Chondrocyte (in vitro differentiated cells): ENCODE measurements at regions not wholly inside any gene's neighbourhood (a gene's known extent, or its start where the extent isn't known, plus 50 kb on each side); places are given as distances from the start of the nearest gene placed in this dataset.

Experiments
- DNase-seq: peaks from one replicate; pipeline ENCODE4 v3.0.0; 2021; ENCODE audit warnings: mixed read lengths, low spot score
- H3K27ac Mint-ChIP-seq: one replicate; pipeline ENCODE4 v1.8.0; 2021; ENCODE audit warnings: mild to moderate bottlenecking, moderate library complexity, mixed read lengths; ENCODE audit not compliant: unreplicated experiment
- H3K27me3 Mint-ChIP-seq: 2 replicates; pipeline ENCODE4 v1.8.0; 2021; ENCODE audit warnings: low read depth, mixed read lengths
- H3K36me3 Mint-ChIP-seq: 2 replicates; pipeline ENCODE4 v1.8.0; 2021; ENCODE audit warnings: low read depth, mixed read lengths
- H3K4me1 Mint-ChIP-seq: 2 replicates; pipeline ENCODE4 v1.8.0; 2021; ENCODE audit warnings: low read depth, mild to moderate bottlenecking, mixed read lengths
- H3K4me3 Mint-ChIP-seq: one replicate; pipeline ENCODE4 v1.8.0; 2021; ENCODE audit warnings: mild to moderate bottlenecking, moderate library complexity, mixed read lengths; ENCODE audit not compliant: unreplicated experiment
- H3K9me3 Mint-ChIP-seq: 2 replicates; pipeline ENCODE4 v1.8.0; 2021; ENCODE audit warnings: low read depth, mixed read lengths
- TF ChIP-seq, protein P1 (sequence below): fragments of 200-600 bp; sonication (generic); IDR thresholded peaks from 2 replicates; pipeline ENCODE4 v1.5.0; 2021; ENCODE audit warnings: antibody characterized with exemption, mild to moderate bottlenecking, moderate library complexity

- no peak for DNase-seq
- Mint-ChIP-seq H3K9me3 (peaks cover 28% of the 10 kb centered on the region), H3K36me3 (peaks cover 6% of the 10 kb centered on the region), H3K27me3 (peaks cover 18% of the 10 kb centered on the region), H3K4me3 (no peak overlapping the region), H3K27ac (no peak overlapping the region), H3K4me1 (no peaks in the 10 kb centered on the region)
- TF ChIP-seq, protein P1, sequence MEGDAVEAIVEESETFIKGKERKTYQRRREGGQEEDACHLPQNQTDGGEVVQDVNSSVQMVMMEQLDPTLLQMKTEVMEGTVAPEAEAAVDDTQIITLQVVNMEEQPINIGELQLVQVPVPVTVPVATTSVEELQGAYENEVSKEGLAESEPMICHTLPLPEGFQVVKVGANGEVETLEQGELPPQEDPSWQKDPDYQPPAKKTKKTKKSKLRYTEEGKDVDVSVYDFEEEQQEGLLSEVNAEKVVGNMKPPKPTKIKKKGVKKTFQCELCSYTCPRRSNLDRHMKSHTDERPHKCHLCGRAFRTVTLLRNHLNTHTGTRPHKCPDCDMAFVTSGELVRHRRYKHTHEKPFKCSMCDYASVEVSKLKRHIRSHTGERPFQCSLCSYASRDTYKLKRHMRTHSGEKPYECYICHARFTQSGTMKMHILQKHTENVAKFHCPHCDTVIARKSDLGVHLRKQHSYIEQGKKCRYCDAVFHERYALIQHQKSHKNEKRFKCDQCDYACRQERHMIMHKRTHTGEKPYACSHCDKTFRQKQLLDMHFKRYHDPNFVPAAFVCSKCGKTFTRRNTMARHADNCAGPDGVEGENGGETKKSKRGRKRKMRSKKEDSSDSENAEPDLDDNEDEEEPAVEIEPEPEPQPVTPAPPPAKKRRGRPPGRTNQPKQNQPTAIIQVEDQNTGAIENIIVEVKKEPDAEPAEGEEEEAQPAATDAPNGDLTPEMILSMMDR, result no peak
These were observed 99.1 kb downstream of the C7orf25 start for GRCh38 chr7:42812779-42813178.

- DNase-seq, result no peak
- Mint-ChIP-seq H3K27ac (no peak overlapping the region), H3K9me3 (peaks cover 39% of the 10 kb centered on the region), H3K4me1 (no peaks in the 10 kb centered on the region), H3K4me3 (no peak overlapping the region), H3K27me3 (peaks cover 15% of the 10 kb centered on the region), H3K36me3 (peaks cover 11% of the 10 kb centered on the region)
- TF ChIP-seq, protein P1, result no peak
These were observed 106.3 kb downstream of the C7orf25 start for GRCh38 chr7:42805601-42806000.

GRCh38 chr7:42794673-42795072 is 117.2 kb downstream of the C7orf25 start:
- Mint-ChIP-seq H3K4me1 (peaks cover 5% of the 10 kb centered on the region), H3K27me3 (peaks cover 10% of the 10 kb centered on the region), H3K4me3 (no peak overlapping the region), H3K27ac (no peak overlapping the region), H3K36me3 (no peaks in the 10 kb centered on the region), H3K9me3 (peaks cover 4% of the 10 kb centered on the region)
- TF ChIP-seq, protein P1, result no peak
- DNase-seq, result no peak

GRCh38 chr7:42792841-42793240 is 119.0 kb downstream of the C7orf25 start:
- no peak for DNase-seq
- no peak overlapping the region for H3K27ac Mint-ChIP-seq
- TF ChIP-seq, protein P1, result no peak
- H3K9me3 Mint-ChIP-seq, result peaks cover 4% of the 10 kb centered on the region
- no peaks in the 10 kb centered on the region for H3K36me3 Mint-ChIP-seq
- H3K27me3 Mint-ChIP-seq, result peaks cover 10% of the 10 kb centered on the region
- no peak overlapping the region for H3K4me3 Mint-ChIP-seq
- peaks cover 5% of the 10 kb centered on the region for H3K4me1 Mint-ChIP-seq

- Mint-ChIP-seq H3K27ac (no peak overlapping the region), H3K4me1 (peaks cover 5% of the 10 kb centered on the region), H3K9me3 (peaks cover 6% of the 10 kb centered on the region), H3K36me3 (no peaks in the 10 kb centered on the region), H3K27me3 (peaks cover 15% of the 10 kb centered on the region), H3K4me3 (no peak overlapping the region)
- no peak for DNase-seq
- TF ChIP-seq, protein P1, result no peak
These were observed 121.7 kb downstream of the C7orf25 start for GRCh38 chr7:42790196-42790595.
